Erythroblast (primary cell): ENCODE measurements at regions not wholly inside any gene's neighbourhood (a gene's known extent, or its start where the extent isn't known, plus 50 kb on each side); places are given as distances from the start of the nearest gene placed in this dataset.

Source experiments
- GATA1 ChIP-seq: IDR thresholded peaks from 2 replicates; pipeline ENCODE4 v1.6.1; 2011; ENCODE audit warnings: low read depth, mild to moderate bottlenecking, control low read depth, low read length, moderate library complexity
- POLR2A ChIP-seq: IDR thresholded peaks from 2 replicates; pipeline ENCODE4 v1.6.1; 2011; ENCODE audit warnings: mild to moderate bottlenecking, low read length

DNA sequence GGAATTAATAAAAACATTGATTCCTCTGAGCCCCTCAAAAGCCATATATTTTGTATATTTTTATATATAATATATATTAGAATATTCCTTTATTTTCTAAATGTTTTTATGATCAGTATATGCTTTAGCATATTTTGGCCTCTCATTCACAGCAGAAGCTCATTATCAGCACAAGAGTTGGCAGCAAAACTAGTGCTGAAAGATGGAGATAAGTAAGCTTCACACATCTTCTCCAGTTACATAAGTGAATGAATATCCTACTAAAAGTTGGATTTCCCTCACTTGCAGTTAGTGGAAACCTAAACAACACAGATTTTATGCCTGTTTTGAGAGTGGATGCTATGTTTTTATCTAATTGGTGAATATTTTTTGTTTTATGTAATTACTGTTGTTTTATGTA is 1303.8 kb upstream of the ADGRB3 start:
- TF ChIP-seq POLR2A (no peak), GATA1 (no peak)
